SK-N-SH treated with all-trans-retinoic acid at 6 μM for 48 hours (cell line): ENCODE measurements at regions not wholly inside any gene's neighbourhood (a gene's known extent, or its start where the extent isn't known, plus 50 kb on each side); places are given as distances from the start of the nearest gene placed in this dataset.

ENCODE experiments used
- ARNTL ChIP-seq: fragments of 450-650 bp; formaldehyde crosslinking; IDR thresholded peaks from 2 replicates; pipeline ENCODE4 v1.5.0; 2020; ENCODE audit warnings: low read depth, mild to moderate bottlenecking, moderate library complexity, borderline replicate concordance
- BACH2 ChIP-seq: fragments of 250-450 bp; sonication (Bioruptor Pico); IDR thresholded peaks from 2 replicates; pipeline ENCODE4 v1.9.0; 2021; ENCODE audit warnings: mild to moderate bottlenecking, borderline replicate concordance
- CSDC2 ChIP-seq: fragments of 250-450 bp; sonication (Bioruptor Pico); IDR thresholded peaks from 2 replicates; pipeline ENCODE4 v1.5.0; 2020; ENCODE audit warnings: mild to moderate bottlenecking, moderate library complexity
- ESRRG ChIP-seq: fragments of 250-450 bp; sonication (Bioruptor Pico); IDR thresholded peaks from 2 replicates; pipeline ENCODE4 v1.6.1; 2021; ENCODE audit warnings: mild to moderate bottlenecking
- OSR1 ChIP-seq: fragments of 250-450 bp; sonication (Bioruptor Pico); IDR thresholded peaks from 2 replicates; pipeline ENCODE4 v1.8.0; 2022; ENCODE audit warnings: moderate library complexity, mild to moderate bottlenecking, inconsistent platforms
- PATZ1 ChIP-seq: fragments of 250-450 bp; sonication (Bioruptor Pico); IDR thresholded peaks from 2 replicates; pipeline ENCODE4 v1.8.0; 2020; ENCODE audit warnings: mild to moderate bottlenecking, moderate library complexity, borderline replicate concordance
- PPARA ChIP-seq: fragments of 250-450 bp; sonication (Bioruptor Pico); IDR thresholded peaks from 2 replicates; pipeline ENCODE4 v1.5.0; 2020; ENCODE audit warnings: mild to moderate bottlenecking, borderline replicate concordance
- RARB ChIP-seq: fragments of 250-450 bp; sonication (Bioruptor Pico); IDR thresholded peaks from 2 replicates; pipeline ENCODE4 v1.8.0; 2021; ENCODE audit warnings: mild to moderate bottlenecking, moderate library complexity
- TCF4 ChIP-seq: fragments of 250-450 bp; sonication (Bioruptor Pico); IDR thresholded peaks from 2 replicates; pipeline ENCODE4 v1.8.0; 2021; ENCODE audit warnings: mild to moderate bottlenecking, moderate library complexity, borderline replicate concordance
- ZC3H10 ChIP-seq: fragments of 250-450 bp; sonication (Bioruptor Pico); IDR thresholded peaks from 2 replicates; pipeline ENCODE4 v1.5.1; 2021; ENCODE audit warnings: mild to moderate bottlenecking, moderate library complexity
- ZNF70 ChIP-seq: fragments of 450-650 bp; formaldehyde crosslinking; IDR thresholded peaks from 2 replicates; pipeline ENCODE4 v1.5.0; 2020; ENCODE audit warnings: mild to moderate bottlenecking, moderate library complexity
- ZNF8 ChIP-seq: fragments of 450-650 bp; formaldehyde crosslinking; IDR thresholded peaks from 2 replicates; pipeline ENCODE4 v1.5.0; 2020; ENCODE audit warnings: mild to moderate bottlenecking, moderate library complexity
- TF ChIP-seq, protein P1 (sequence below): fragments of 250-450 bp; sonication (Bioruptor Pico); IDR thresholded peaks from 2 replicates; pipeline ENCODE4 v1.5.1; 2020; ENCODE audit warnings: low read depth, mild to moderate bottlenecking, moderate library complexity
- TF ChIP-seq, protein P2 (sequence below): fragments of 250-450 bp; sonication (Bioruptor Pico); IDR thresholded peaks from 2 replicates; pipeline ENCODE4 v1.8.0; 2021; ENCODE audit warnings: low read depth, mild to moderate bottlenecking, moderate library complexity, borderline replicate concordance

- TF ChIP-seq PATZ1 (CRISPR knock-in tag): no peak
- TF ChIP-seq OSR1 (CRISPR knock-in tag): no peak
- TF ChIP-seq ESRRG (CRISPR knock-in tag): no peak
- TF ChIP-seq ZC3H10 (CRISPR knock-in tag): no peak
- TF ChIP-seq RARB (CRISPR knock-in tag): no peak
- no peak for TF ChIP-seq PPARA (CRISPR knock-in tag)
- TF ChIP-seq, protein P1, sequence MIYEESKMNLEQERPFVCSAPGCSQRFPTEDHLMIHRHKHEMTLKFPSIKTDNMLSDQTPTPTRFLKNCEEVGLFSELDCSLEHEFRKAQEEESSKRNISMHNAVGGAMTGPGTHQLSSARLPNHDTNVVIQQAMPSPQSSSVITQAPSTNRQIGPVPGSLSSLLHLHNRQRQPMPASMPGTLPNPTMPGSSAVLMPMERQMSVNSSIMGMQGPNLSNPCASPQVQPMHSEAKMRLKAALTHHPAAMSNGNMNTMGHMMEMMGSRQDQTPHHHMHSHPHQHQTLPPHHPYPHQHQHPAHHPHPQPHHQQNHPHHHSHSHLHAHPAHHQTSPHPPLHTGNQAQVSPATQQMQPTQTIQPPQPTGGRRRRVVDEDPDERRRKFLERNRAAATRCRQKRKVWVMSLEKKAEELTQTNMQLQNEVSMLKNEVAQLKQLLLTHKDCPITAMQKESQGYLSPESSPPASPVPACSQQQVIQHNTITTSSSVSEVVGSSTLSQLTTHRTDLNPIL: no peak
- no peak for TF ChIP-seq ARNTL (CRISPR knock-in tag)
- TF ChIP-seq ZNF8 (CRISPR knock-in tag): no peak
- TF ChIP-seq BACH2 (CRISPR knock-in tag): no peak
- TF ChIP-seq, protein P2, sequence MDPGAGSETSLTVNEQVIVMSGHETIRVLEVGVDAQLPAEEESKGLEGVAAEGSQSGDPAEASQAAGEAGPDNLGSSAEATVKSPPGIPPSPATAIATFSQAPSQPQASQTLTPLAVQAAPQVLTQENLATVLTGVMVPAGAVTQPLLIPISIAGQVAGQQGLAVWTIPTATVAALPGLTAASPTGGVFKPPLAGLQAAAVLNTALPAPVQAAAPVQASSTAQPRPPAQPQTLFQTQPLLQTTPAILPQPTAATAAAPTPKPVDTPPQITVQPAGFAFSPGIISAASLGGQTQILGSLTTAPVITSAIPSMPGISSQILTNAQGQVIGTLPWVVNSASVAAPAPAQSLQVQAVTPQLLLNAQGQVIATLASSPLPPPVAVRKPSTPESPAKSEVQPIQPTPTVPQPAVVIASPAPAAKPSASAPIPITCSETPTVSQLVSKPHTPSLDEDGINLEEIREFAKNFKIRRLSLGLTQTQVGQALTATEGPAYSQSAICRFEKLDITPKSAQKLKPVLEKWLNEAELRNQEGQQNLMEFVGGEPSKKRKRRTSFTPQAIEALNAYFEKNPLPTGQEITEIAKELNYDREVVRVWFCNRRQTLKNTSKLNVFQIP (CRISPR knock-in tag): no peak
- TF ChIP-seq CSDC2 (CRISPR knock-in tag): no peak
- no peak for TF ChIP-seq TCF4
- no peak for TF ChIP-seq ZNF70 (CRISPR knock-in tag)
Measured at GRCh38 chr6:135604035-135604860, 106.7 kb upstream of the AHI1 start.
